ENCODE measurements at regions not wholly inside any gene's neighbourhood (a gene's known extent, or its start where the extent isn't known, plus 50 kb on each side); places are given as distances from the start of the nearest gene placed in this dataset.

DNA sequence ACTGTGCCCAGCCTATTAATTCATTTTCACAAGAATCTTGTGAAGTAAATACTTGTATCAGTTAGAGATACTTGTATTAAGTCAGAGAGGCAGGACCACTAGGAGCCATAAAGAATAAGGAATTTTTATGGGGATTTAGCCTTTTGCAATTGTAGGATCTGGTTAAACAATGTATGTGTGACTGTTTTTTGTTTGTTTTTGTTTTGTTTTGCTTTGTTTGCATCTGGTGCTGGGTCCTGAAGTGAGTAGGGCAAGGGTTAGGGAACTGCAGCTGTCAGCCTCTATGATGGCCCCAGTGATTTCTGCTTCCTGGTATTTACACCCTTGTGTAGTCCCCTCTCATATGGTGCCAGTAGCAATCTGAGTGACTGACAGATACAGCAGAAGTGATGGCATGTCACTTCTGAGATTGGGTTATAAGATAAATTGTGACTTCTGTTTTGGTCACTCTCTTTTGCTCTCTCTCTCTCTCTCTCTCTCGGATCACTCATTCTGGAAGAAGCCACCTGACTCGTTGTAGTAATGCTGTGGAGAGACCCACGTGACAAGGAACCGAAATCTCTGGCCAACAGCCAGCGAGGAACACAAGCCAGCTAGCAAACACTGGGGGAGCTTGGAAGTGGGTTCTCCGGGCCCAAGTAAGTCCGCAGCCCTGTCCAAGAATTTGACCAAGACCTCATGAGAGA lies 96.2 kb upstream of the MARK1 start:
- TF ChIP-seq, protein P1, sequence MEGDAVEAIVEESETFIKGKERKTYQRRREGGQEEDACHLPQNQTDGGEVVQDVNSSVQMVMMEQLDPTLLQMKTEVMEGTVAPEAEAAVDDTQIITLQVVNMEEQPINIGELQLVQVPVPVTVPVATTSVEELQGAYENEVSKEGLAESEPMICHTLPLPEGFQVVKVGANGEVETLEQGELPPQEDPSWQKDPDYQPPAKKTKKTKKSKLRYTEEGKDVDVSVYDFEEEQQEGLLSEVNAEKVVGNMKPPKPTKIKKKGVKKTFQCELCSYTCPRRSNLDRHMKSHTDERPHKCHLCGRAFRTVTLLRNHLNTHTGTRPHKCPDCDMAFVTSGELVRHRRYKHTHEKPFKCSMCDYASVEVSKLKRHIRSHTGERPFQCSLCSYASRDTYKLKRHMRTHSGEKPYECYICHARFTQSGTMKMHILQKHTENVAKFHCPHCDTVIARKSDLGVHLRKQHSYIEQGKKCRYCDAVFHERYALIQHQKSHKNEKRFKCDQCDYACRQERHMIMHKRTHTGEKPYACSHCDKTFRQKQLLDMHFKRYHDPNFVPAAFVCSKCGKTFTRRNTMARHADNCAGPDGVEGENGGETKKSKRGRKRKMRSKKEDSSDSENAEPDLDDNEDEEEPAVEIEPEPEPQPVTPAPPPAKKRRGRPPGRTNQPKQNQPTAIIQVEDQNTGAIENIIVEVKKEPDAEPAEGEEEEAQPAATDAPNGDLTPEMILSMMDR (IDR thresholded peaks at IDR 0.05; ENCODE audit: low read length, missing control alignments) = no peak
- no peak overlapping the region for H3K4me3 ChIP-seq (replicated peaks; ENCODE audit: low read depth, low read length)
- DNase-seq (ENCODE audit: low read depth) = no peak

DNA sequence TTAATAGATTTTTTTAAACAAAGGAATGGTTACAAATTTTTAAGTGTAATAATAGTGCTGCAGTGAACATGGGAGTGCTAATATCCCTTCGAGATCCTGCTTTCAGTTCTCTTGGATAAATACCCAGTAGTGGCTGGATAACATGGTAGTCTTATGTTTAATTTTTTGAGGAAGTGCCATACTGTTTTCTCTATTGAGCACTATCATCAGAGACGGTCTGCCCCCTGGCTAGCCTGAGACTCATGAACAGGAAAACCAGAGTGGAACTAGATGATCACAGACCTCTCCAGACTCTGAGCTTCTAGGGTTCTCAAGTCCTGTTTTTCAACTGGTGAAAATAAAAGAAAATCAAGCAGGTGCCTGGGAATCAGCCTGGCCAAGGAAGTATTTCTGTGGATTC lies 97.3 kb upstream of the MARK1 start:
- no peak for DNase-seq (ENCODE audit: low read depth)
- H3K4me3 ChIP-seq (replicated peaks; ENCODE audit: low read depth, low read length) = no peak overlapping the region
- TF ChIP-seq, protein P1 (IDR thresholded peaks at IDR 0.05; ENCODE audit: low read length, missing control alignments) = no peak

DNA sequence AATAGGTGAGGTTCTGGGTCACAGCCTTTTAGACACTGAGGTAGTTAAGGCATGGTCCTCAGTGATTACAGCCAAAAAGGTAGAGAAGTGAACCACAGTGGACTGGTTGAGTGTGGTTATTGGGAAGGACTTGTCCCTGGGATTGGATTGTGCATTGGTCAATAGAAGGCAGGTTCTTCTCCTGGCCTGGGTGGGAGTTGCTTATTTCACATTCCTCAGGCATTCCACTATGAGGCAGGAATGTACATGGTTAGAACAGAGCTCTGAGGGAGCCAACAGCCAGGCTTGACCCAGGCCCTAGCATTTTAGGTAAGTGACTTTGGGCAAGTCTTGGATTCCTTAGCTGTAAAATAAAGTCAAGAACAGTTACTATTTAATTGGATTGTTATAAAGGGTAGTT lies 97.9 kb upstream of the MARK1 start:
- TF ChIP-seq, protein P1 (IDR thresholded peaks at IDR 0.05; ENCODE audit: low read length, missing control alignments) = no peak
- DNase-seq (ENCODE audit: low read depth) = peak; percentile 7
- H3K4me3 ChIP-seq (replicated peaks; ENCODE audit: low read depth, low read length) = no peak overlapping the region

DNA sequence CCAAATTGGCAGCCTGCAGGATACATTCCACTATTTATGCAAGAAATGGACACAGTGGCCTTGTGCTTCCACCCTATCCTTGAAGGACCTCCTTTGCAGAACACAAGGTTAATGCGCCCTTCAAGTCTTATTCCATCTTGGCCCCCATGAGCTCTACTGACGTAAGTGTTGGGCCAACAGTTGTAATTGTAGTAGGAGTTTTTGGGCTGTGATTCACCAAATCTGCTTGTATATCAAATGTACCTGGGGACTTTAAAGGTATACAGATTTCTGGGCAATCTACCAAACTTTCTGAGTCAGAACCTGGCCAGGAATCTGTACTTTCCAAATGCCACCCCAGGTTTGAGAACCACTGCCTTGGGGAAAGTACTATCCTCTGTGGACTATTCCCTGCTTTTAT lies 100.9 kb upstream of the MARK1 start:
- TF ChIP-seq, protein P1 (IDR thresholded peaks at IDR 0.05; ENCODE audit: low read length, missing control alignments) = no peak
- no peak for DNase-seq (ENCODE audit: low read depth)
- H3K4me3 ChIP-seq (replicated peaks; ENCODE audit: low read depth, low read length) = no peak overlapping the region

DNA sequence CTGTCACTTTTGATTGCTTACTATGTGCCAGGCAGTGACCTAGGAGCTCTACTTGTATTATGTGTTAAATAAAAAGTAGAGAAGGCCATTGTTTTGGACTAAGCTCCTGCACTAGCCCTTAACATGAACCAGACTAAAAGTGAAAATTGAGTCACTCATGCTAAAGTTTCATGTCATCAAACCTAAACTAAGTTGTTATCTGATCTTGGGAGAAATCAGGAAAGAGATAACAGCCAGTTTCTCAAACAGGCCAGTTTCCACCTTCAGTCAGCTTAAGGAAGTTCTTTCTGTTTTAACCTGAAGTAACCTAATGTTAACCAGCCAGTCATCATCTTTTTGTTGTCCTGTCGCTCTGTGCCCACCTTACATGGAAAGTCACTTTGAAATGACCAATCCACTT lies 102.1 kb upstream of the MARK1 start:
- no peak for DNase-seq (ENCODE audit: low read depth)
- no peak overlapping the region for H3K4me3 ChIP-seq (replicated peaks; ENCODE audit: low read depth, low read length)
- TF ChIP-seq, protein P1 (IDR thresholded peaks at IDR 0.05; ENCODE audit: low read length, missing control alignments) = no peak

DNA sequence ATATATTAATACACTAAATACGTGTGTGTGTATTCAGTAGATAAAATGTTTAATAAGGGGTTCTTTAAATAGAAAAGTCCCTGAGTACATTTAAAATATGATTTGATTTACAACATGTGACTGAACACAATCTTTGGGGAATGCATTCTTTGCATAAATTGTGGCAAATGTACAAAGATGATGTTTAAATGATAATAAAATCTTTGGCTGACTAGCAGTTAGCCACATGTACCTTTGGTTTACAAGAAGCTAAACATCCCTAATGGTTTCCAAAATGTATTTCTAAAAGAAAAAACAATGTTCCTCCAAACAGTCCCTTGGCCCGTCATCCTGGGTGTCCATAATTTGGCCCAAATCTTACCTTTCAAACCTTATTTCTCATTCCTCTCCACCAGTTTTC lies 106.4 kb upstream of the MARK1 start:
- no peak for DNase-seq (ENCODE audit: low read depth)
- H3K4me3 ChIP-seq (replicated peaks; ENCODE audit: low read depth, low read length) = no peak overlapping the region

More for the DNA sequence above, 106.4 kb upstream of the MARK1 start:
- TF ChIP-seq, protein P1 (IDR thresholded peaks at IDR 0.05; ENCODE audit: low read length, missing control alignments) = no peak
